ENCODE measurements at regions not wholly inside any gene's neighbourhood (a gene's known extent, or its start where the extent isn't known, plus 50 kb on each side); places are given as distances from the start of the nearest gene placed in this dataset.

GRCh38 chrX:113980953-113981352 lies 602.9 kb upstream of the HTR2C start:
- Histone ChIP-seq H3K4me1 (ENCODE audit: low read depth, poor library complexity, severe bottlenecking) (no peaks in the 10 kb centered on the region), H3K9ac (no peak overlapping the region), H3K79me2 (ENCODE audit: insufficient read depth, low read depth) (no peaks in the 10 kb centered on the region), H3K27ac (no peak overlapping the region), H3K4me3 (IDR thresholded peaks at IDR 0.05; ENCODE audit: insufficient read depth, low read depth, low read length) (no peak overlapping the region), H3K27me3 (ENCODE audit: insufficient read depth, low read depth) (no peaks in the 10 kb centered on the region), H4K20me1 (ENCODE audit: insufficient read depth) (no peaks in the 10 kb centered on the region), H2AFZ (ENCODE audit: low read depth) (no peak overlapping the region), H3K36me3 (ENCODE audit: insufficient read depth) (no peaks in the 10 kb centered on the region), H3K4me2 (no peak overlapping the region)
- TF ChIP-seq, protein P1, sequence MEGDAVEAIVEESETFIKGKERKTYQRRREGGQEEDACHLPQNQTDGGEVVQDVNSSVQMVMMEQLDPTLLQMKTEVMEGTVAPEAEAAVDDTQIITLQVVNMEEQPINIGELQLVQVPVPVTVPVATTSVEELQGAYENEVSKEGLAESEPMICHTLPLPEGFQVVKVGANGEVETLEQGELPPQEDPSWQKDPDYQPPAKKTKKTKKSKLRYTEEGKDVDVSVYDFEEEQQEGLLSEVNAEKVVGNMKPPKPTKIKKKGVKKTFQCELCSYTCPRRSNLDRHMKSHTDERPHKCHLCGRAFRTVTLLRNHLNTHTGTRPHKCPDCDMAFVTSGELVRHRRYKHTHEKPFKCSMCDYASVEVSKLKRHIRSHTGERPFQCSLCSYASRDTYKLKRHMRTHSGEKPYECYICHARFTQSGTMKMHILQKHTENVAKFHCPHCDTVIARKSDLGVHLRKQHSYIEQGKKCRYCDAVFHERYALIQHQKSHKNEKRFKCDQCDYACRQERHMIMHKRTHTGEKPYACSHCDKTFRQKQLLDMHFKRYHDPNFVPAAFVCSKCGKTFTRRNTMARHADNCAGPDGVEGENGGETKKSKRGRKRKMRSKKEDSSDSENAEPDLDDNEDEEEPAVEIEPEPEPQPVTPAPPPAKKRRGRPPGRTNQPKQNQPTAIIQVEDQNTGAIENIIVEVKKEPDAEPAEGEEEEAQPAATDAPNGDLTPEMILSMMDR (conservative IDR thresholded peaks at IDR 0.05; ENCODE audit: low read depth, low read length), result no peak

- Histone ChIP-seq H3K4me3 (IDR thresholded peaks at IDR 0.05; ENCODE audit: insufficient read depth, low read depth, low read length) (no peak overlapping the region), H4K20me1 (ENCODE audit: insufficient read depth) (no peaks in the 10 kb centered on the region), H3K36me3 (ENCODE audit: insufficient read depth) (no peaks in the 10 kb centered on the region), H3K4me1 (ENCODE audit: low read depth, poor library complexity, severe bottlenecking) (no peaks in the 10 kb centered on the region), H3K27me3 (ENCODE audit: insufficient read depth, low read depth) (no peaks in the 10 kb centered on the region), H3K27ac (no peak overlapping the region), H3K4me2 (no peak overlapping the region), H3K79me2 (ENCODE audit: insufficient read depth, low read depth) (no peaks in the 10 kb centered on the region), H2AFZ (ENCODE audit: low read depth) (no peak overlapping the region), H3K9ac (no peak overlapping the region)
- TF ChIP-seq, protein P1 (conservative IDR thresholded peaks at IDR 0.05; ENCODE audit: low read depth, low read length), result no peak
Measured at GRCh38 chrX:113977887-113978286, 606.0 kb upstream of the HTR2C start.

GRCh38 chrX:113975441-113975840 lies 608.4 kb upstream of the HTR2C start:
- no peaks in the 10 kb centered on the region for H4K20me1 ChIP-seq (ENCODE audit: insufficient read depth)
- TF ChIP-seq, protein P1 (conservative IDR thresholded peaks at IDR 0.05; ENCODE audit: low read depth, low read length), result no peak
- no peaks in the 10 kb centered on the region for H3K27me3 ChIP-seq (ENCODE audit: insufficient read depth, low read depth)
- H2AFZ ChIP-seq (ENCODE audit: low read depth), result no peak overlapping the region
- no peaks in the 10 kb centered on the region for H3K79me2 ChIP-seq (ENCODE audit: insufficient read depth, low read depth)
- no peak overlapping the region for H3K9ac ChIP-seq
- H3K4me3 ChIP-seq (IDR thresholded peaks at IDR 0.05; ENCODE audit: insufficient read depth, low read depth, low read length), result no peak overlapping the region
- no peak overlapping the region for H3K27ac ChIP-seq
- no peaks in the 10 kb centered on the region for H3K36me3 ChIP-seq (ENCODE audit: insufficient read depth)
- no peaks in the 10 kb centered on the region for H3K4me1 ChIP-seq (ENCODE audit: low read depth, poor library complexity, severe bottlenecking)
- H3K4me2 ChIP-seq, result no peak overlapping the region

DNA sequence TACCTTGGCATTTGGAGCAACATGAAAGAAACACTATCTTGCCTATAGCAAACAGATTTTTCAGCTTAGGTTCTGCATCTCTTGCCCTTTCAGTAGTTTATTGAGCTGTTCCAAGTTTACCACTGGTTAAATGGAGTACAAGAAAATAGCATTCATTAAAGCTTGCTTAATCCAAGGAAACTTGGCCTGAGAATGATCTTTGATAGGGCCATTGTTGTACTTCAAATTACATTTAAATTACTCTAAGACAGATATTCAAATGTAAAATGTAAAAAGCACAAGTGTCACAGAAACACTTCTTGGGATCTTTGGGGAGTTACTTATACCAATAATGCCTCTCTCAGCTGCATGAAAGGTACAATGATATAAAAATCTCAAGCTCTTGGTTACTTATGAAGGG lies 609.0 kb upstream of the HTR2C start:
- H3K9ac ChIP-seq, result no peak overlapping the region
- no peaks in the 10 kb centered on the region for H3K79me2 ChIP-seq (ENCODE audit: insufficient read depth, low read depth)
- H4K20me1 ChIP-seq (ENCODE audit: insufficient read depth), result no peaks in the 10 kb centered on the region
- H3K27ac ChIP-seq, result no peak overlapping the region
- TF ChIP-seq, protein P1 (conservative IDR thresholded peaks at IDR 0.05; ENCODE audit: low read depth, low read length), result no peak
- H3K4me3 ChIP-seq (IDR thresholded peaks at IDR 0.05; ENCODE audit: insufficient read depth, low read depth, low read length), result no peak overlapping the region
- H3K4me1 ChIP-seq (ENCODE audit: low read depth, poor library complexity, severe bottlenecking), result no peaks in the 10 kb centered on the region
- no peaks in the 10 kb centered on the region for H3K36me3 ChIP-seq (ENCODE audit: insufficient read depth)
- no peak overlapping the region for H2AFZ ChIP-seq (ENCODE audit: low read depth)
- no peaks in the 10 kb centered on the region for H3K27me3 ChIP-seq (ENCODE audit: insufficient read depth, low read depth)
- no peak overlapping the region for H3K4me2 ChIP-seq
